ENCODE measurements at regions not wholly inside any gene's neighbourhood (a gene's known extent, or its start where the extent isn't known, plus 50 kb on each side); places are given as distances from the start of the nearest gene placed in this dataset.

- H3K79me2 ChIP-seq (ENCODE audit: control insufficient read depth, insufficient read depth, low read length, poor library complexity), result no peaks in the 10 kb centered on the region
- no peak overlapping the region for H3K4me3 ChIP-seq (ENCODE audit: low read depth, low read length)
- no peak overlapping the region for H3K4me2 ChIP-seq (ENCODE audit: low read length)
- no peak overlapping the region for H3K27ac ChIP-seq (ENCODE audit: low read depth, low read length)
- H3K4me1 ChIP-seq (ENCODE audit: control insufficient read depth in 1 of 2, insufficient read depth in 2 of 2, low read length in 2 of 2), result no peaks in the 10 kb centered on the region
- H3K18ac ChIP-seq (ENCODE audit: low read length), result no peak overlapping the region
- DNase-seq, result no peak
- H4K91ac ChIP-seq (ENCODE audit: low read depth, low read length), result no peak overlapping the region
- H2BK12ac ChIP-seq (ENCODE audit: low read length), result no peak overlapping the region
- H3K23ac ChIP-seq (ENCODE audit: low read length), result no peak overlapping the region
- H3K9me3 ChIP-seq (ENCODE audit: insufficient read depth, low read depth, low read length), result no peaks in the 10 kb centered on the region
- H3K79me1 ChIP-seq (ENCODE audit: low read length), result no peaks in the 10 kb centered on the region
- H2BK5ac ChIP-seq (ENCODE audit: low read depth, low read length, poor library complexity), result no peak overlapping the region
- H2BK120ac ChIP-seq (ENCODE audit: insufficient read depth, low read length, poor library complexity), result no peak overlapping the region
- no peak overlapping the region for H2AK5ac ChIP-seq (ENCODE audit: low read length)
- no peaks in the 10 kb centered on the region for H3K27me3 ChIP-seq (ENCODE audit: insufficient read depth, low read length)
- no peak overlapping the region for H3K14ac ChIP-seq (ENCODE audit: low read length)
- no peaks in the 10 kb centered on the region for H3K36me3 ChIP-seq (ENCODE audit: control insufficient read depth in 1 of 2, insufficient read depth in 2 of 2, low read length in 2 of 2)
- no peak overlapping the region for H2AFZ ChIP-seq (ENCODE audit: insufficient read depth, low read length, poor library complexity)
- H4K8ac ChIP-seq (ENCODE audit: low read depth, low read length), result no peak overlapping the region
- no peak overlapping the region for H3K9ac ChIP-seq (ENCODE audit: low read length)
- no peak overlapping the region for H3K4ac ChIP-seq (ENCODE audit: low read depth, low read length)
- H4K12ac ChIP-seq (ENCODE audit: low read depth, low read length), result no peak overlapping the region
Observed at GRCh38 chr13:58698531-58698930, 1067.0 kb downstream of the PCDH17 start.

GRCh38 chr13:58704953-58705352 lies 1073.4 kb downstream of the PCDH17 start:
- H3K4me2 ChIP-seq (ENCODE audit: low read length), result no peak overlapping the region
- H4K91ac ChIP-seq (ENCODE audit: low read depth, low read length), result no peak overlapping the region
- DNase-seq, result no peak
- H4K12ac ChIP-seq (ENCODE audit: low read depth, low read length), result no peak overlapping the region
- H3K4ac ChIP-seq (ENCODE audit: low read depth, low read length), result no peak overlapping the region
- H3K14ac ChIP-seq (ENCODE audit: low read length), result no peak overlapping the region
- H3K27ac ChIP-seq (ENCODE audit: low read depth, low read length), result no peak overlapping the region
- no peak overlapping the region for H2BK5ac ChIP-seq (ENCODE audit: low read depth, low read length, poor library complexity)
- H3K27me3 ChIP-seq (ENCODE audit: insufficient read depth, low read length), result no peaks in the 10 kb centered on the region
- no CpG with 5 or more reads among the region's 2 CpGs for WGBS (ENCODE audit: extremely low coverage, insufficient coverage, insufficient read length)
- H2BK12ac ChIP-seq (ENCODE audit: low read length), result no peak overlapping the region
- peaks cover 1% of the 10 kb centered on the region for H3K9me3 ChIP-seq (ENCODE audit: insufficient read depth, low read depth, low read length)
- H3K36me3 ChIP-seq (ENCODE audit: control insufficient read depth in 1 of 2, insufficient read depth in 2 of 2, low read length in 2 of 2), result no peaks in the 10 kb centered on the region
- H3K79me1 ChIP-seq (ENCODE audit: low read length), result no peaks in the 10 kb centered on the region
- H3K23ac ChIP-seq (ENCODE audit: low read length), result no peak overlapping the region
- no peak overlapping the region for H4K8ac ChIP-seq (ENCODE audit: low read depth, low read length)
- no peaks in the 10 kb centered on the region for H3K79me2 ChIP-seq (ENCODE audit: control insufficient read depth, insufficient read depth, low read length, poor library complexity)
- H3K4me1 ChIP-seq (ENCODE audit: control insufficient read depth in 1 of 2, insufficient read depth in 2 of 2, low read length in 2 of 2), result no peaks in the 10 kb centered on the region
- H3K9ac ChIP-seq (ENCODE audit: low read length), result no peak overlapping the region
- H2AFZ ChIP-seq (ENCODE audit: insufficient read depth, low read length, poor library complexity), result no peak overlapping the region
- H3K18ac ChIP-seq (ENCODE audit: low read length), result no peak overlapping the region
- no peak overlapping the region for H3K4me3 ChIP-seq (ENCODE audit: low read depth, low read length)
- no peak overlapping the region for H2BK120ac ChIP-seq (ENCODE audit: insufficient read depth, low read length, poor library complexity)
- H2AK5ac ChIP-seq (ENCODE audit: low read length), result no peak overlapping the region

- Histone ChIP-seq H3K4ac (ENCODE audit: low read depth, low read length) (no peak overlapping the region), H2AK5ac (ENCODE audit: low read length) (no peak overlapping the region), H3K4me2 (ENCODE audit: low read length) (no peak overlapping the region), H3K18ac (ENCODE audit: low read length) (no peak overlapping the region), H3K23ac (ENCODE audit: low read length) (no peak overlapping the region), H4K12ac (ENCODE audit: low read depth, low read length) (no peak overlapping the region), H2BK120ac (ENCODE audit: insufficient read depth, low read length, poor library complexity) (no peak overlapping the region), H4K8ac (ENCODE audit: low read depth, low read length) (no peak overlapping the region), H4K91ac (ENCODE audit: low read depth, low read length) (no peak overlapping the region), H3K27ac (ENCODE audit: low read depth, low read length) (no peak overlapping the region), H2AFZ (ENCODE audit: insufficient read depth, low read length, poor library complexity) (no peak overlapping the region), H3K9ac (ENCODE audit: low read length) (no peak overlapping the region), H3K4me3 (ENCODE audit: low read depth, low read length) (no peak overlapping the region), H2BK12ac (ENCODE audit: low read length) (no peak overlapping the region), H3K14ac (ENCODE audit: low read length) (no peak overlapping the region), H3K4me1 (ENCODE audit: control insufficient read depth in 1 of 2, insufficient read depth in 2 of 2, low read length in 2 of 2) (no peaks in the 10 kb centered on the region), H3K27me3 (ENCODE audit: insufficient read depth, low read length) (no peaks in the 10 kb centered on the region), H3K36me3 (ENCODE audit: control insufficient read depth in 1 of 2, insufficient read depth in 2 of 2, low read length in 2 of 2) (no peaks in the 10 kb centered on the region), H3K79me1 (ENCODE audit: low read length) (no peaks in the 10 kb centered on the region), H2BK5ac (ENCODE audit: low read depth, low read length, poor library complexity) (no peak overlapping the region), H3K9me3 (ENCODE audit: insufficient read depth, low read depth, low read length) (peaks cover 2% of the 10 kb centered on the region), H3K79me2 (ENCODE audit: control insufficient read depth, insufficient read depth, low read length, poor library complexity) (no peaks in the 10 kb centered on the region)
- WGBS (ENCODE audit: extremely low coverage, insufficient coverage, insufficient read length), result no CpG with 5 or more reads among the region's 2 CpGs
- DNase-seq, result no peak
Observed at GRCh38 chr13:58706421-58706820, 1074.9 kb downstream of the PCDH17 start.

- H3K4me2 ChIP-seq (ENCODE audit: low read length), result no peak overlapping the region
- no peaks in the 10 kb centered on the region for H3K36me3 ChIP-seq (ENCODE audit: control insufficient read depth in 1 of 2, insufficient read depth in 2 of 2, low read length in 2 of 2)
- H3K9ac ChIP-seq (ENCODE audit: low read length), result no peak overlapping the region
- H3K79me1 ChIP-seq (ENCODE audit: low read length), result no peaks in the 10 kb centered on the region
- H3K27me3 ChIP-seq (ENCODE audit: insufficient read depth, low read length), result no peaks in the 10 kb centered on the region
- no peak overlapping the region for H3K4me3 ChIP-seq (ENCODE audit: low read depth, low read length)
- no peak overlapping the region for H3K27ac ChIP-seq (ENCODE audit: low read depth, low read length)
- H3K79me2 ChIP-seq (ENCODE audit: control insufficient read depth, insufficient read depth, low read length, poor library complexity), result no peaks in the 10 kb centered on the region
- H4K8ac ChIP-seq (ENCODE audit: low read depth, low read length), result no peak overlapping the region
- no peak overlapping the region for H3K14ac ChIP-seq (ENCODE audit: low read length)
- no peak overlapping the region for H4K91ac ChIP-seq (ENCODE audit: low read depth, low read length)
- H2BK12ac ChIP-seq (ENCODE audit: low read length), result no peak overlapping the region
- H3K4me1 ChIP-seq (ENCODE audit: control insufficient read depth in 1 of 2, insufficient read depth in 2 of 2, low read length in 2 of 2), result no peaks in the 10 kb centered on the region
- H3K4ac ChIP-seq (ENCODE audit: low read depth, low read length), result no peak overlapping the region
- H4K12ac ChIP-seq (ENCODE audit: low read depth, low read length), result no peak overlapping the region
- DNase-seq, result peak in 1 of 2 donors; percentile 1
- H2BK120ac ChIP-seq (ENCODE audit: insufficient read depth, low read length, poor library complexity), result no peak overlapping the region
- no CpG with 5 or more reads among the region's 8 CpGs for WGBS (ENCODE audit: extremely low coverage, insufficient coverage, insufficient read length)
- no peak overlapping the region for H2AK5ac ChIP-seq (ENCODE audit: low read length)
- H2BK5ac ChIP-seq (ENCODE audit: low read depth, low read length, poor library complexity), result no peak overlapping the region
- no peak overlapping the region for H2AFZ ChIP-seq (ENCODE audit: insufficient read depth, low read length, poor library complexity)
- H3K9me3 ChIP-seq (ENCODE audit: insufficient read depth, low read depth, low read length), result peaks cover 2% of the 10 kb centered on the region
- no peak overlapping the region for H3K23ac ChIP-seq (ENCODE audit: low read length)
- H3K18ac ChIP-seq (ENCODE audit: low read length), result no peak overlapping the region
Observed at GRCh38 chr13:58712191-58712590, 1080.6 kb downstream of the PCDH17 start.

Data from trophoblast cell (in vitro differentiated cells and primary cell).